ENCODE measurements at regions not wholly inside any gene's neighbourhood (a gene's known extent, or its start where the extent isn't known, plus 50 kb on each side); places are given as distances from the start of the nearest gene placed in this dataset.

- intact Hi-C loops (cut with micrococcal nuclease) (no loop called here), dilution Hi-C loops (cut with MboI; ENCODE audit: extremely low pct_ligation_motif_present, low sequenced_read_pairs) (no loop called here)
- no peaks in the 10 kb centered on the region for H3K27me3 ChIP-seq (ENCODE audit: control insufficient read depth in 2 of 2, insufficient read depth in 2 of 2, low read length in 2 of 2)
- no peaks in the 10 kb centered on the region for H4K20me1 ChIP-seq (replicated peaks; ENCODE audit: control insufficient read depth, extremely low read depth, insufficient read depth, low read length)
- DNase-seq (ENCODE audit: low read depth, low spot score), result no peak
- no peaks in the 10 kb centered on the region for H3K9me1 ChIP-seq (replicated peaks; ENCODE audit: control insufficient read depth, extremely low read depth, insufficient read depth, low read length)
- no TSS peak for BruUV-seq (replicated peaks)
- no peaks in the 10 kb centered on the region for H3K9me3 ChIP-seq (replicated peaks; ENCODE audit: control insufficient read depth, insufficient read depth, low read length)
- no peak overlapping the region for H3K9ac ChIP-seq (replicated peaks; ENCODE audit: extremely low read depth, insufficient read depth, low read length)
- H3K27ac ChIP-seq (ENCODE audit: insufficient read depth, low read depth, low read length), result no peak overlapping the region
- no peak overlapping the region for H2AFZ ChIP-seq (ENCODE audit: low read depth, low read length)
- no peaks in the 10 kb centered on the region for H3K79me2 ChIP-seq (ENCODE audit: control insufficient read depth, insufficient read depth, low read length)
- no peaks in the 10 kb centered on the region for H3K36me3 ChIP-seq (ENCODE audit: control insufficient read depth in 2 of 2, extremely low read depth in 1 of 2, insufficient read depth in 2 of 2, low read length in 2 of 2)
- ChIA-PET POLR2A (no interaction called here), CTCF (no interaction called here)
- H3K4me1 ChIP-seq (ENCODE audit: control insufficient read depth, extremely low read depth, insufficient read depth, low read length), result no peaks in the 10 kb centered on the region
- FAIRE-seq, result no peak
- no peak overlapping the region for H3K4me3 ChIP-seq (replicated peaks in 1 of 3; ENCODE audit: insufficient read depth in 1 of 3, low read depth in 1 of 3, low read length in 3 of 3)
- TF ChIP-seq GATA2 (IDR thresholded peaks at IDR 0.05; ENCODE audit: insufficient read depth, insufficient read length, low read depth, low read length) (no peak), FOS (IDR thresholded peaks at IDR 0.05; ENCODE audit: borderline replicate concordance, insufficient read depth, low read length) (no peak)
- H3K4me2 ChIP-seq (ENCODE audit: insufficient read depth, low read length), result no peak overlapping the region
Observed at GRCh38 chr11:95519912-95520311, 269.7 kb downstream of the FAM76B start.

DNA sequence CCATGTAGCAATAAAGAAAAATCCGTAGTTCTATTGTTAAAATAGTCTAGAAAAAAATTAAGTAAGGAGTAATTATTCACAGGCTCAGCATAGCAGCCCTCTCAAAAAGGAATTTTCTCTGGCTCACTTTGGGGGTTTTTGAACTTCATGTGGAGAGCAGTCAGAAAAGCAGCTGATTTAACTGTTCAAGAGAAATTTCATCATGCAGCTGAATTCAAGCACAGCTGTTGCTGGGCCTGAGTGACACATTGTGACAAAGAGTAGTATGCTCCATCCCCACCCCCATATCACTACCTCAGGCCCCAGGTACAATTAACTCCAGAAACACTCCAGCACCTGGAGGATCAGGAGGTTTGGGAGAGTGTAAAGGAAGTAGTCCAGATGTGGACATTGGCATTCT, 272.1 kb downstream of the FAM76B start:
- H3K27ac ChIP-seq (ENCODE audit: insufficient read depth, low read depth, low read length), result no peak overlapping the region
- H3K9me1 ChIP-seq (replicated peaks; ENCODE audit: control insufficient read depth, extremely low read depth, insufficient read depth, low read length), result no peaks in the 10 kb centered on the region
- no peak overlapping the region for H3K4me2 ChIP-seq (ENCODE audit: insufficient read depth, low read length)
- intact Hi-C loops (cut with micrococcal nuclease) (no loop called here), dilution Hi-C loops (cut with MboI; ENCODE audit: extremely low pct_ligation_motif_present, low sequenced_read_pairs) (no loop called here)
- H3K27me3 ChIP-seq (ENCODE audit: control insufficient read depth in 2 of 2, insufficient read depth in 2 of 2, low read length in 2 of 2), result no peaks in the 10 kb centered on the region
- TF ChIP-seq MYC (IDR thresholded peaks at IDR 0.05; ENCODE audit: low read depth, low read length) (no peak), POLR2A (IDR thresholded peaks at IDR 0.05; ENCODE audit: low read depth, low read length) (no peak), MAX (IDR thresholded peaks at IDR 0.05; ENCODE audit: insufficient read depth, insufficient read length) (no peak), JUN (IDR thresholded peaks at IDR 0.05; ENCODE audit: borderline replicate concordance, insufficient read depth, insufficient read length, low read depth) (no peak), POLR2AphosphoS5 (IDR thresholded peaks at IDR 0.05; ENCODE audit: insufficient read depth, low read depth, low read length) (no peak), CTCF (IDR thresholded peaks at IDR 0.05; ENCODE audit: extremely low read depth in 1 of 2, insufficient read depth in 1 of 2, low read depth in 1 of 2, low read length in 2 of 2) (no peak), FOS (IDR thresholded peaks at IDR 0.05; ENCODE audit: borderline replicate concordance, insufficient read depth, low read length) (no peak), GATA2 (IDR thresholded peaks at IDR 0.05; ENCODE audit: insufficient read depth, insufficient read length, low read depth, low read length) (no peak), EZH2 (IDR thresholded peaks at IDR 0.05; ENCODE audit: borderline replicate concordance, low read depth, low read length, severe bottlenecking) (no peak)
- no peaks in the 10 kb centered on the region for H3K9me3 ChIP-seq (replicated peaks; ENCODE audit: control insufficient read depth, insufficient read depth, low read length)
- H3K36me3 ChIP-seq (ENCODE audit: control insufficient read depth in 2 of 2, extremely low read depth in 1 of 2, insufficient read depth in 2 of 2, low read length in 2 of 2), result no peaks in the 10 kb centered on the region
- no peaks in the 10 kb centered on the region for H4K20me1 ChIP-seq (replicated peaks; ENCODE audit: control insufficient read depth, extremely low read depth, insufficient read depth, low read length)
- DNase-seq (ENCODE audit: low read depth, low spot score), result no peak
- no peak overlapping the region for H3K4me3 ChIP-seq (replicated peaks in 1 of 3; ENCODE audit: insufficient read depth in 1 of 3, low read depth in 1 of 3, low read length in 3 of 3)
- ChIA-PET CTCF (interaction anchor here (0.6 kb wide), 1 partner anchor 9 kb away, joined by 3 read pairs; no protein-coding TSS in a partner anchor), POLR2A (no interaction called here)
- no peaks in the 10 kb centered on the region for H3K79me2 ChIP-seq (ENCODE audit: control insufficient read depth, insufficient read depth, low read length)
- no peak for FAIRE-seq
- H3K9ac ChIP-seq (replicated peaks; ENCODE audit: extremely low read depth, insufficient read depth, low read length), result no peak overlapping the region
- no peak overlapping the region for H2AFZ ChIP-seq (ENCODE audit: low read depth, low read length)
- no peaks in the 10 kb centered on the region for H3K4me1 ChIP-seq (ENCODE audit: control insufficient read depth, extremely low read depth, insufficient read depth, low read length)
- no TSS peak for BruUV-seq (replicated peaks)

Measured in endothelial cell of umbilical vein (primary cell).